ENCODE measurements at regions not wholly inside any gene's neighbourhood (a gene's known extent, or its start where the extent isn't known, plus 50 kb on each side); places are given as distances from the start of the nearest gene placed in this dataset.
"Not testable (repeated sequence)": the region's sequence is repeated elsewhere in the genome, so short reads cannot be mapped to it uniquely, and the experiment has no call there.

DNA sequence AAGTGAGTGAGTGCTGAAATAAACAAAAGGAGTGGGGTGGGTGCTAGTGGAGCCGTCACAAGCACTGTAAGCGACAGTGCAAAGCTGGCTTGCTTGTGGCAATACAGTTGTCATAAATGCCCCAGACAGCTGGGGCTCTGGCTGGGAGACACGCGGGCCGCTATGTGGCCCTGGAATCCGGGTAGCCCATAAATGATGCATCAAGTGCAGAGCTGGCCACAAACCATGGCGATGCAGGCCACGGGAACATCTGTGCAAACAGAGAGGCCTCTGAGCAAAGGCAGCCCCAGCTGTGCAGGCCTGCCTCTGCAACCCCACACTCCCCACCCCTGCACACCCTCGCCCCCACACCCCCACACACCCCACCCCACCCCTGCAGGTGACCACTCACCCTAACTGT lies 349.2 kb upstream of the ID2 start:
- H3K36me3 ChIP-seq (ENCODE audit: low read depth) = no peaks in the 10 kb centered on the region
- H3K9me3 ChIP-seq = no peaks in the 10 kb centered on the region
- H3K4me1 ChIP-seq (ENCODE audit: low read depth) = no peaks in the 10 kb centered on the region
- intact Hi-C loops (cut with DNase I, micrococcal nuclease) = no loop called here
- DNase-seq (no peak), ATAC-seq (no peak)
- TF ChIP-seq, protein P1, sequence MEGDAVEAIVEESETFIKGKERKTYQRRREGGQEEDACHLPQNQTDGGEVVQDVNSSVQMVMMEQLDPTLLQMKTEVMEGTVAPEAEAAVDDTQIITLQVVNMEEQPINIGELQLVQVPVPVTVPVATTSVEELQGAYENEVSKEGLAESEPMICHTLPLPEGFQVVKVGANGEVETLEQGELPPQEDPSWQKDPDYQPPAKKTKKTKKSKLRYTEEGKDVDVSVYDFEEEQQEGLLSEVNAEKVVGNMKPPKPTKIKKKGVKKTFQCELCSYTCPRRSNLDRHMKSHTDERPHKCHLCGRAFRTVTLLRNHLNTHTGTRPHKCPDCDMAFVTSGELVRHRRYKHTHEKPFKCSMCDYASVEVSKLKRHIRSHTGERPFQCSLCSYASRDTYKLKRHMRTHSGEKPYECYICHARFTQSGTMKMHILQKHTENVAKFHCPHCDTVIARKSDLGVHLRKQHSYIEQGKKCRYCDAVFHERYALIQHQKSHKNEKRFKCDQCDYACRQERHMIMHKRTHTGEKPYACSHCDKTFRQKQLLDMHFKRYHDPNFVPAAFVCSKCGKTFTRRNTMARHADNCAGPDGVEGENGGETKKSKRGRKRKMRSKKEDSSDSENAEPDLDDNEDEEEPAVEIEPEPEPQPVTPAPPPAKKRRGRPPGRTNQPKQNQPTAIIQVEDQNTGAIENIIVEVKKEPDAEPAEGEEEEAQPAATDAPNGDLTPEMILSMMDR (IDR thresholded peaks at IDR 0.05) = no peak
- H3K4me3 ChIP-seq = no peak overlapping the region

DNA sequence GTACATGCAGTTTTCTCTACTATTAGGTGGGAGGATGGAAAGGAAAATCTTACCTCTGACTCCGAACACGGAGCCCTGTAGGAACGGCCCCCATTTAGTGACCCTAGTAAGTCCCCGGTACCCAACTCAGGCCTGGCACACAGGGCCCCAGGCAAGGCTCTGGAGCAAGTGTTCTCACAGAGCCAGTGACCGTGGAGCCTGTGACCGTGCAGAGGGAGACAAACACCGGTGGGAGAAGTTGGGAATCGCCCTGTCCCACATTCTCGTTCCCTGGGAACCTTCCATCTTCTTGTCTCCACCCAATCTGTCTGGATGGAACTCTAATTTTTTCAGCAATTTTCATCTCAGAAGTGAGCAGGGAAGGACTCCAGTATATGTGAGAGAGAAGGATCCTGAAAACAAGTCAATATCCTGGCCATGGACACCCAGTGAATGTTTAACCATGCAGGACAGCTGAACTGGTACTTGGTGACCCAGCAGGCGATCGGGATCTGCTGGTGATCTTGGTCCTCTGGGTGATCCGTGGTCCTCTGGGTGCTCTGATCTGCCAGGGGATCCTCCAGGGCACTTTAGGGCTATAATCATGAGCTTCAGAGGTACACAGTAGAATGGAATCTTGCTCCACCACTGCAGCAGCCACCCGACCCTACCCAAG lies 348.6 kb upstream of the ID2 start:
- Histone ChIP-seq H3K36me3 (ENCODE audit: low read depth) (no peaks in the 10 kb centered on the region), H3K4me3 (no peak overlapping the region), H3K4me1 (ENCODE audit: low read depth) (no peaks in the 10 kb centered on the region), H3K9me3 (no peaks in the 10 kb centered on the region)
- no peak for DNase-seq
- intact Hi-C loops (cut with DNase I, micrococcal nuclease) = no loop called here
- ATAC-seq = no peak
- TF ChIP-seq, protein P1 (IDR thresholded peaks at IDR 0.05) = no peak

DNA sequence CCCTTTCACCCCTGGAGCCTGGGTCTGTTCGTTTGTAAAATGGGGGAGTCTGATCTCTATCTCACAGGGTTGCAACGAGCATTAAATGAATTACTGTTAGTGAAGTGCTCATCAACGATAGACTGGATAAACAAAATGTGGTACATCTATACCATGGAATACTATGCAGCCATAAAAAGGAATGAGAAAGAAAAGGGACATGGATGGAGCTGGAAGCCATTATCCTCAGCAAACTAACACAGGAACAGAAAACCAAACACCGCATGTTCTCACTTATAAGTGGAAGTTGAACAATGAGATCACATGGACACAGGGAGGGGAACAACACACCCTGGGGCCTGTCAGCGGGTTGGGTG lies 348.0 kb upstream of the ID2 start:
- H3K36me3 ChIP-seq (ENCODE audit: low read depth); H3K4me1 ChIP-seq (ENCODE audit: low read depth); ATAC-seq; intact Hi-C loops (cut with DNase I, micrococcal nuclease); H3K4me3 ChIP-seq; H3K9me3 ChIP-seq; DNase-seq: not testable (repeated sequence)

DNA sequence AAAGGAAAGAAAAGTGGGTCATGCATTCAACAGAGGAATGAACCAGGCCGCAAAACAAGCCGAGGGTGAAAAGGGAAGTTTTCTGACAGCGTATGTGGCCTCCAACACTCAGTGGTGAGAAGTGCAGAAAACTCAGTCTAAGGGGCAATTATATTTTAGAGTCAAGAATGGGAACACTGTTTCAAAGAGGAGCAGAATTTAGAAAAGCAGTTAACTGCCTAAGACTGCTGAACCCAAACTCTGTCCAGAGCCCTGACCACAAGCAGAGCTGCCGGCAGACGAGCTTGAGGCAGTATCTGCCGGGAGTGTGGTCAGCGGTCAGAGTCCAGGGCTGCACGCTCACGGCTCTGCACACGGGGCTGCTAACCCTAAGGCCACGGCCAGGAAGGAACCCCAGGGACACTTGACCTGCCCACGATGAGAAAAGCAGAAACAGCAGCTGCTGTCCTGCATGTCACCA lies 347.0 kb upstream of the ID2 start:
- Histone ChIP-seq H3K9me3 (no peaks in the 10 kb centered on the region), H3K4me3 (no peak overlapping the region), H3K36me3 (ENCODE audit: low read depth) (no peaks in the 10 kb centered on the region), H3K4me1 (ENCODE audit: low read depth) (no peaks in the 10 kb centered on the region)
- peak in 1 of 3 donors; percentile 55 for DNase-seq
- TF ChIP-seq, protein P1 (IDR thresholded peaks at IDR 0.05) = no peak
- intact Hi-C loops (cut with DNase I, micrococcal nuclease) = no loop called here
- peak; percentile 48 for ATAC-seq

DNA sequence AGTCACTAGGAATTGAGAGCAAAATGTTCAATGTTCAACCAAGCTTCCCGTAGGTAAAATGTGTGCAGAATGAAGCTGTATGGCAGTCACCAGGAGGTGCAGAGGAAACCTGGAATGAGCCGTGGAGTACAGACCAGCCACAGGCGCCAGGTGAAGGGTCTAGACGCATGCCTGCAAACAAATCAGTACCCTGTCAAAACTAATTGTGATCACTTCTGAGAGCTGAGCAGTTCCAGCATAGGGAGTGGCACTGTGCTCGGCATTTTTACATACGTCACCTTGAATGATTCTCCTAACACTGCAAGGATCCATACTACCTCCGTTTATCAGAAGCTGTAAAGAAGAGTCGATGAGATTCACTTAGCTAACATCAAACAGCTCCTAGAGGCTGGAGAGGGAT lies 346.1 kb upstream of the ID2 start:
- Histone ChIP-seq H3K4me1 (ENCODE audit: low read depth) (no peaks in the 10 kb centered on the region), H3K4me3 (no peak overlapping the region), H3K9me3 (no peaks in the 10 kb centered on the region), H3K36me3 (ENCODE audit: low read depth) (no peaks in the 10 kb centered on the region)
- intact Hi-C loops (cut with DNase I, micrococcal nuclease) = no loop called here
- TF ChIP-seq, protein P1 (IDR thresholded peaks at IDR 0.05) = no peak
- DNase-seq (no peak), ATAC-seq (no peak)

DNA sequence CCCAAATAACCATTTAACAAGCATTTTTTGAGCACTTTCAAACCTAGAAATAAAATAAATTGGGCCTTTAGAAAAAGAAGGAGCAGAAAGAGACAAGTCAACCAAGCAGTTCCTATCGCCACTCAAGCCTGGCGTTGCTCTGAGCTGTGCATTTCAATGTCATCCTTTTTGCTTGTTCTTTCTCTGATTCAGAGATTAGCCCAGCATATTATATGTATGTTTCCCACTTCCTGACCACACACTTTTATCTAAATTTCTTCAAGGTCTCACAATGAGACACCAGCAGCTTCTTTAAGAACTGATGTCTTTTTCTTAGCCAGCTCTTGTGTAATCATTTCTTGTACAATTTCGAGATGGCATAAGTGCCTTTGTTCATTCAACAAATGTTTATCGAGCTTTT lies 344.5 kb upstream of the ID2 start:
- Histone ChIP-seq H3K4me1 (ENCODE audit: low read depth) (no peaks in the 10 kb centered on the region), H3K9me3 (no peaks in the 10 kb centered on the region), H3K36me3 (ENCODE audit: low read depth) (no peaks in the 10 kb centered on the region), H3K4me3 (no peak overlapping the region)
- ATAC-seq (no peak), DNase-seq (no peak)
- TF ChIP-seq, protein P1 (IDR thresholded peaks at IDR 0.05) = no peak
- intact Hi-C loops (cut with DNase I, micrococcal nuclease) = no loop called here

Measured in mucosa of descending colon (tissue), 3 donors.